ENCODE measurements at regions not wholly inside any gene's neighbourhood (a gene's known extent, or its start where the extent isn't known, plus 50 kb on each side); places are given as distances from the start of the nearest gene placed in this dataset.

- no peak for DNase-seq
- peaks cover 55% of the 10 kb centered on the region for H3K4me1 Mint-ChIP-seq
- no peaks in the 10 kb centered on the region for H3K27me3 Mint-ChIP-seq (ENCODE audit: low read depth, poor library complexity)
- no peaks in the 10 kb centered on the region for H3K36me3 Mint-ChIP-seq (ENCODE audit: low read depth)
- H3K27ac Mint-ChIP-seq: peak overlapping the region; percentile 96
- no peak for TF ChIP-seq CTCF (IDR thresholded peaks at IDR 0.05)
- H3K4me3 Mint-ChIP-seq: no peak overlapping the region
- H3K9me3 Mint-ChIP-seq: no peaks in the 10 kb centered on the region
These were observed 284.1 kb downstream of the MYCN start for GRCh38 chr2:16224298-16225045.

GRCh38 chr2:16223841-16224177, 283.5 kb downstream of the MYCN start:
- Mint-ChIP-seq H3K27ac (peak overlapping the region; percentile 96), H3K9me3 (no peaks in the 10 kb centered on the region), H3K4me3 (no peak overlapping the region), H3K4me1 (peaks cover 53% of the 10 kb centered on the region), H3K36me3 (ENCODE audit: low read depth) (no peaks in the 10 kb centered on the region), H3K27me3 (ENCODE audit: low read depth, poor library complexity) (no peaks in the 10 kb centered on the region)
- no peak for DNase-seq
- TF ChIP-seq CTCF (IDR thresholded peaks at IDR 0.05): no peak

GRCh38 chr2:16223161-16223840, 283.0 kb downstream of the MYCN start:
- Mint-ChIP-seq H3K4me1 (peaks cover 52% of the 10 kb centered on the region), H3K27ac (peak overlapping the region; percentile 96), H3K9me3 (no peaks in the 10 kb centered on the region), H3K27me3 (ENCODE audit: low read depth, poor library complexity) (no peaks in the 10 kb centered on the region), H3K36me3 (ENCODE audit: low read depth) (no peaks in the 10 kb centered on the region), H3K4me3 (peak overlapping the region; percentile 58)
- peak; percentile 35 for DNase-seq
- no peak for TF ChIP-seq CTCF (IDR thresholded peaks at IDR 0.05)

- Mint-ChIP-seq H3K4me3 (no peak overlapping the region), H3K36me3 (ENCODE audit: low read depth) (no peaks in the 10 kb centered on the region), H3K27me3 (ENCODE audit: low read depth, poor library complexity) (no peaks in the 10 kb centered on the region), H3K9me3 (no peaks in the 10 kb centered on the region), H3K4me1 (peaks cover 51% of the 10 kb centered on the region), H3K27ac (peak overlapping the region; percentile 96)
- TF ChIP-seq CTCF (IDR thresholded peaks at IDR 0.05): no peak
- no peak for DNase-seq
These were observed 282.0 kb downstream of the MYCN start for GRCh38 chr2:16222326-16222725.

- H3K4me1 Mint-ChIP-seq: peaks cover 53% of the 10 kb centered on the region
- H3K9me3 Mint-ChIP-seq: no peaks in the 10 kb centered on the region
- peak overlapping the region; percentile 37 for H3K4me3 Mint-ChIP-seq
- peak overlapping the region; percentile 41 for H3K27ac Mint-ChIP-seq
- no peak for TF ChIP-seq CTCF (IDR thresholded peaks at IDR 0.05)
- no peaks in the 10 kb centered on the region for H3K27me3 Mint-ChIP-seq (ENCODE audit: low read depth, poor library complexity)
- no peak for DNase-seq
- no peaks in the 10 kb centered on the region for H3K36me3 Mint-ChIP-seq (ENCODE audit: low read depth)
These were observed 281.2 kb downstream of the MYCN start for GRCh38 chr2:16221461-16222010.

Measured in nephron progenitor cell (in vitro differentiated cells).